MCF 10A (cell line): ENCODE measurements at regions not wholly inside any gene's neighbourhood (a gene's known extent, or its start where the extent isn't known, plus 50 kb on each side); places are given as distances from the start of the nearest gene placed in this dataset.

ENCODE experiments used
- BruUV-seq: library from RNA; stranded (reverse); fragments of 400-500 nt; replicated peaks from 2 replicates; lab custom pipeline; 2021; lab: Mats Ljungman, UMichigan
- CTCF ChIA-PET: fragments of 300-600 bp; sonication (Branson Sonifier 250); formaldehyde crosslinking; extraction: SDS; loops from one replicate; lab custom pipeline; 2021; ENCODE audit warnings: antibody characterized with exemption, inconsistent platforms; lab: Yijun Ruan, JAX
- POLR2A ChIA-PET: fragments of 300-600, 350-650 bp; sonication (Branson Sonifier 250); formaldehyde crosslinking; extraction: SDS; loops from one replicate; lab custom pipeline; 2020; ENCODE audit warnings: antibody characterized with exemption, inconsistent platforms; lab: Yijun Ruan, JAX
- DNase-seq: peaks from one replicate; pipeline ENCODE4 v3.0.0-alpha.2; 2018; ENCODE audit not compliant: unreplicated experiment
- H3K27ac Mint-ChIP-seq: one replicate; pipeline ENCODE4 v1.8.0; 2022; ENCODE audit warnings: mild to moderate bottlenecking, low read depth, mixed read lengths; ENCODE audit not compliant: unreplicated experiment
- H3K27me3 Mint-ChIP-seq: one replicate; pipeline ENCODE4 v1.8.0; 2022; ENCODE audit warnings: mixed read lengths; ENCODE audit not compliant: insufficient read depth, unreplicated experiment
- H3K36me3 Mint-ChIP-seq: one replicate; pipeline ENCODE4 v1.8.0; 2022; ENCODE audit warnings: mild to moderate bottlenecking, moderate library complexity, mixed read lengths; ENCODE audit not compliant: insufficient read depth, unreplicated experiment
- H3K4me1 Mint-ChIP-seq: one replicate; pipeline ENCODE4 v1.8.0; 2022; ENCODE audit warnings: mixed read lengths; ENCODE audit not compliant: insufficient read depth, unreplicated experiment
- H3K4me3 Mint-ChIP-seq: one replicate; pipeline ENCODE4 v1.8.0; 2022; ENCODE audit warnings: mild to moderate bottlenecking, moderate library complexity, mixed read lengths; ENCODE audit not compliant: unreplicated experiment
- H3K9me3 Mint-ChIP-seq: one replicate; pipeline ENCODE4 v1.8.0; 2022; ENCODE audit warnings: mixed read lengths; ENCODE audit not compliant: unreplicated experiment
- CTCF ChIP-seq: fragments of 200-600 bp; IDR thresholded peaks from one replicate; pipeline ENCODE4 v1.8.0; 2022; ENCODE audit warnings: antibody characterized with exemption, mild to moderate bottlenecking; ENCODE audit not compliant: unreplicated experiment
- intact Hi-C: fragments of 100-400 bp; cut with micrococcal nuclease; formaldehyde crosslinking; loops from 2 replicates; pipeline ENCODE4 v1.14.1; 2022

GRCh38 chr9:131804826-131805225 lies 65.0 kb upstream of the RAPGEF1 start:
- Mint-ChIP-seq H3K4me3 (no peak overlapping the region), H3K27ac (no peak overlapping the region), H3K9me3 (no peaks in the 10 kb centered on the region), H3K36me3 (peaks cover 6% of the 10 kb centered on the region), H3K4me1 (no peaks in the 10 kb centered on the region), H3K27me3 (peaks cover 64% of the 10 kb centered on the region)
- intact Hi-C loops: no loop called here
- TF ChIP-seq CTCF: no peak
- BruUV-seq: no TSS peak
- CTCF ChIA-PET: no interaction called here
- no peak for DNase-seq
- POLR2A ChIA-PET: no interaction called here

GRCh38 chr9:131803758-131804411 lies 64.0 kb upstream of the RAPGEF1 start:
- H3K27ac Mint-ChIP-seq: no peak overlapping the region
- CTCF ChIA-PET: interaction anchor here (0.6 to 1.4 kb wide), 3 partner anchors 47 to 451 kb away, joined by 3 to 5 read pairs (median 4); no protein-coding TSS in a partner anchor

GRCh38 chr9:131801810-131802209 lies 61.9 kb upstream of the RAPGEF1 start:
- TF ChIP-seq CTCF: no peak
- DNase-seq: no peak
- intact Hi-C loops: no loop called here
- Mint-ChIP-seq H3K27me3 (peaks cover 83% of the 10 kb centered on the region), H3K36me3 (peaks cover 6% of the 10 kb centered on the region), H3K27ac (no peak overlapping the region), H3K9me3 (no peaks in the 10 kb centered on the region), H3K4me3 (no peak overlapping the region), H3K4me1 (no peaks in the 10 kb centered on the region)
- ChIA-PET CTCF (no interaction called here), POLR2A (no interaction called here)
- BruUV-seq: no TSS peak

More at GRCh38 chr9:131803758-131804411, 64.0 kb upstream of the RAPGEF1 start:
- BruUV-seq: no TSS peak
- Mint-ChIP-seq H3K36me3 (peaks cover 6% of the 10 kb centered on the region), H3K4me1 (no peaks in the 10 kb centered on the region), H3K4me3 (no peak overlapping the region), H3K27me3 (peaks cover 64% of the 10 kb centered on the region), H3K9me3 (no peaks in the 10 kb centered on the region)
- intact Hi-C loops: no loop called here
- DNase-seq: no peak
- POLR2A ChIA-PET: no interaction called here
- no peak for TF ChIP-seq CTCF

GRCh38 chr9:131800843-131801242 lies 61.0 kb upstream of the RAPGEF1 start:
- Mint-ChIP-seq H3K9me3 (no peaks in the 10 kb centered on the region), H3K36me3 (peaks cover 6% of the 10 kb centered on the region), H3K4me3 (no peak overlapping the region), H3K27me3 (peaks cover 92% of the 10 kb centered on the region), H3K27ac (no peak overlapping the region), H3K4me1 (no peaks in the 10 kb centered on the region)
- intact Hi-C loops: no loop called here
- POLR2A ChIA-PET: no interaction called here
- CTCF ChIA-PET: interaction anchor here (0.6 kb wide), 1 partner anchor 10 kb away, joined by 4 read pairs; no protein-coding TSS in a partner anchor
- DNase-seq: no peak
- BruUV-seq: no TSS peak
- no peak for TF ChIP-seq CTCF
